Nucleus accumbens (tissue), 56 donors: ENCODE measurements at regions not wholly inside any gene's neighbourhood (a gene's known extent, or its start where the extent isn't known, plus 50 kb on each side); places are given as distances from the start of the nearest gene placed in this dataset.
"Not testable (repeated sequence)": the region's sequence is repeated elsewhere in the genome, so short reads cannot be mapped to it uniquely, and the experiment has no call there.

Experiments used
- DNase-seq, 56 donors: peaks; one replicate each; lab custom pipeline; 2025; lab: John Stamatoyannopoulos, UW

- no peak for DNase-seq
Measured at GRCh38 chr9:126056312-126057021, 270.2 kb upstream of the MVB12B start.

DNA sequence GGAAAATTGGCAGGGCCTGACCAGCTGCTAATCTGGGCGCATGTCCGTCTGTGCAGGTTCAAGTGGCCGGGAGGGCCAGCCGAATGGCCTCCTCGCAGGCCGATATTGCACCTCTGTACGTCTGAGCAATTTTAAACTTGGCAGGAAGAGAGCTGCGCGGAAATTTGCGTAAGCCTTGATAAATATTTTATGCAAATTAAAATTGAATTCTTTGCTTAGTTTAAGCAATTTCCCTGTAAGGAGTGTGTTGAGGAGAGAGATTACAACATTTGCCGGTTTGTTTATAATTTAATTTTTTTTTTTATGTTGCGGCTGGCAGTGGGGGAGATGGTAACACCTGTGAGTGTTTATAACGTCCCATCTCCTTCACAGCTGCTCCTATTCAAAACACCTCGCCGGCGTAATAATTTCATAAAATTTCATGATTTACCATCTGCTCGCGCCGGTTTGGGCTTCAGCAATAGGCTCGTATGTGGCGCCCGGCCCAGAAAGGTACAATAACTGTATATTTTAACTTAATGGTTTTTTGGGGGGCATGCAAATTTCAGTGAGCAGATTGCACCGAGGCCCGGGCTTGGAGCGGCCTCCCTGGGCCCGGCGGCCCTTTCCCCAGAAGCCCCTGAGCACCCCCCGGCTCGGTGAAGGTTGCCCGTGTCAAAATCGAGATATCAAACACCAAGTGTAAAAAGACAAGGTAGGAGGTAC lies 269.4 kb upstream of the MVB12B start:
- peak in 2 of 56 donors; percentile 6 to 7 for DNase-seq

DNA sequence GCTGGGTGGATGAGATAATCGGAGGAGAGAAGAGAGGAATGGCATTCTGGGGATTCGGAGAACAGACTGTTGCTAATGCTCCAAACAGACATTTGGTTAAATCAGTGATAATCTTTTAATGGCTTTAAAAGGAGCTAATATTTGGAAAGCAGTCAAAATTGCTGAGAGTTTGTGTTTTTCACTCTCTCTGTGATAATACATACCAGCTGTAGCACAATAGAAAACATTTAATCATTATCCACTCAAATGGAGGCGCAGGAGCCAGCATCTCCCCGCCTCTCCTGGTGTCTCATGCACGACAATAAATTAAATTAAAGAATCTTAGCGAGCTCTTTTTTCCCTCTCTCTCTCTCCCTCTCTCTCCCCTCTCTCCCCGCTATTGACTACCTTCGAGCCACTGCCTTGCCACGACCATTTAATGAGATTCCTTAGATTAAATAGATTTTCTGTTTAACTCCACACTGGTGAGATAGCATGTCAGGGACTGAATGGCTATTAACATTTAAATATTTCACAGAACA lies 268.6 kb upstream of the MVB12B start:
- no peak for DNase-seq

DNA sequence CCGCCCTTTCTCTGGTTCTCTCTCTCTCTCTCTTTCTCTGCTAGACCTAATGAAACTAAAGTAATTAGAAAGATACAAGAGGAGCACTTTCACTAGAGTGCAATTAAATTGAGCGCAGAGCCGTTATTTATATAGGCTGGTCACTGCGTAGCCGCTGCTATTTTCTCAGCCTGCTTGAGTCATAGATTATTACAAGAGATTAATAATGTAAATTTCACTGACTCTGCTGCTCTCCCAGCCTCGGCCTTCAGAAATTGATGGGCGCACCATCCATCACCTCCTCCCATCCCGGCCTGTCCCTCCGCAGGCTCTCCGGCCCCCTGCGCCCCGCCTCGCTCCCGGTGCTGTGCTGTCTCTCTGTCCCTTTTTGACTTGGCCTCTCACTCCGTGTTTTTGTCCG lies 268.0 kb upstream of the MVB12B start:
- no peak for DNase-seq

GRCh38 chr9:126061575-126061974 lies 265.1 kb upstream of the MVB12B start:
- DNase-seq = no peak

DNA sequence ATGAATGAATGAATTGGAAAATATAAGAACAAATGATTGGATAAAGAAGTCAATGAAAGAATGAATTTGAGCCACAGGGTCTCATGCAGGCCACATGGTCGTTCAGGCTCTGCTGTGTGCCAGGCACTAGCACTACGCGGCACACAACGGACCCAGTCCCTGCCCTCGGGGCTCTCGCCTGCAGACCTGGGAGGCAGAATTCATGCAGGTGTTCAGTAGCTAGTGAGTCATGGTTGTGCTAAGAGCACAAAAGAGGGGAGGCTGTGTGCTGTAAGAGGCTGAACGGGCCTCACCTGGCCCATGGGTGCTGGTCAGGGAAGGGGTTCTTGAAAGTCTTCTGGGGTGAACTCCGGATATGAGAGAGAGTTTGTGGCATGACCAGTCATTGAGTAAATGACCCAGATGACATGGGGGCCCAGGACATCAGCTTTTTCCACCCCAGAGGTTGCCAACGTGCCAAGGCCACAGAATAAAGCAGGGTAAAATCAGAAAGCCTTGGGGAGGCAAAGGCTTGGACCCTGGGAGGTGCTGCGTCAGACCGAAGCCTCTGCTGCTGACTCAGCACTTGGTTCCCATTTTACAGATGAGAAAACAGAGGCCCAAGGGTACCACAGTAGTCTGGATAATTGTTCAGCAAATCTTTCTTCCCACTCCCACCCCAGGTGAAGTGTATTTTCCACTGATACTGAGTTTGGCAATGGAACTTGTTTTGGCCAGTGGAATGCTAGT lies 264.3 kb upstream of the MVB12B start:
- DNase-seq = no peak

DNA sequence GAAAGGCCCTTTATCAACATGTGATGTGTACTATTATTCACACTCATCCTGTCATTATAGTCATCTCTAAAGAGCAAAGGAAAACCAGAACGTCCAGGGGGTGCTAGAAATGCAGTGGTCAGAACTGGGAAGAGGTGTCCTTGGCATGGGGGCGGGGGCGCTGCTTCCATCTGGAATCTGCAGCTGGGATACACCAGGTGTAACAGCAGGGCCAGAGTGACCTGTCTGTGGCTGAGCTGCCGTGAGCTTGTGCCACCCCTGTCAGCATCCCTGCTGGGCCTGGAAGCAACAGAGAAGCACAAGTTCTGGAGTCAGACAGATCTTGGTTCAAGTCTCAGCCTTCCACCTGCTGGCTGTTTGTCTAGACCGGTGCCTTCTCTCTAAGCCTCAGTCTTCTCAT lies 263.3 kb upstream of the MVB12B start:
- no peak for DNase-seq

DNA sequence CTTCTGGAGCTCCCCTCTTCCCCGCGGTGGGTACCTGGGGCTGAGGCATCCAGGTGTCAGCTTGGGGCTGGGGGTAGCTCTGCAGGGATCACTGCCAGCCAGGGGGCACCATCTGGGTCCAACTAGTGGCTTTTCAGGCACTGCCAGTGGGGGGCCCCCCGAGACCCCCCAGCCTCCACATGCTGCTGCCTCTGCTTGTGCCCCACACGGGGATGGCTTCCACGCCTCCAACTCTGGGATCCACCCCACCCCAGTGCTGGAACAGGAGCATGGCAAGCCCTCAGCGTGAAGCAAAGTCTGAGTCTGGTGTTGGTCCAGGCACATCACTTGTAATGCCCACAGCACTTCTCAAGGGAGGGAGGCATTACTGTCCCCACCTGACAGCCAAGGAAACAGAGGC lies 260.5 kb upstream of the MVB12B start:
- no peak for DNase-seq

- DNase-seq = no peak
Measured at GRCh38 chr9:126067031-126067734, 259.4 kb upstream of the MVB12B start.

DNA sequence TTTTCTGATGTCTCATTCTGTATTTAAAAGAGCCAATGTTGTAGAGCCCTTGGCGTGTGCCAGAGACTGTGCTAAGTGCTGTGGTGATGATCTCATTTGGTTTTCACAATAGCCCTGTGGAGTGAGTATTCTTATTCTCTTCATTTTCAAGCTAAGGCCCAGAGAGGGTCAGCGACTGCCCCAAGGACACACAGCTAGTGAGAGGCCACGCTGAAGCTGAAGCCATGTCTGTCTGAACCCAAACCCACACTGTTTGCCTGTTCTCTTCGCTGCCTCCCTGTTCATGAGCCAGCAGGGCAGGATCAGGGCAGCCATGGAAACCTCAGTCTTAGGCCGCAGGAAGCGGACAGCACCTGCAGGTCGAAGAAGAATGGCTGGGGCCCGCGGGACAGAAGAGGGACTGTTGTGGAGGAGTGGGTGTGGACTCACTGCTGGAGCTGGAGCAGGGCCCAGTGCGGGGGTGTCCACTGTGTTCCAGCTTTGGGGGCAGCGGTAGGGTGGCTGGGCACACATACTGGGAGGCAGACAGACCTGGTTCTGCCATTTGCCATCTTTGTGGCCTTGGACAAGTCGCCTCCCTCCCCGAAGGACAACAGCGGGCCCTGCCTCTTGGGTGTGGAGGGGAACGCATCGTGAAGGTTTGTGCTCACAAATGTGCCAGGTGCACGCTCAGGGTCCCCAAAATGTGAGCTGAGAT lies 257.9 kb upstream of the MVB12B start:
- DNase-seq = no peak

DNA sequence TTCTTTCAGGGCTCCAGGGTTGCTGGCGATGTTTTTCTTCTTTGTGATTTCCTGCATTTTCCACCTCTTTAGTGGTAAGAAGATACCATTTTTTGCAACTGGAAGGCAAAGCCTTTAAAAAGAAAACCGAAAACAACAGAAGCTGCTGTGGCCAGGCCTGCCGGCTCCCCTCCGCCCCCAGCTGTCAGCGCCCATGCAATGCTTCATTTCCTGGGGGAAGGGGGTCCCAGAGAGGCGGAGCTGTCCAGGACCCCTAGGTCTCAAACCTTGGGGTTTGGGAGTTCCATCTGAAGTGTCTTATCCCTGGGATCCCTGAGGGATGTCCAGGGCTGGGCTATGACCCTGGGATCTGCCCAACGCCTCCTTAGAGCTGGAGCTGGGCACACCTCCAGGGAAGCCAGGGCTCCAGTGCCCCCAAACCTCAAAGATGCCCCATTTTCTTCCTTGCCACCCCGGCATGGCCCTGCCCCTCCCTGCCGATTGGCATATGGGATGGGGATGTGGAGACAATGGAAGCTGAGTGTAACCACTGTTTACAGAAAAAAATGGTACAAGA lies 257.2 kb upstream of the MVB12B start:
- no peak for DNase-seq

- no peak for DNase-seq
Measured at GRCh38 chr9:126070058-126070655, 256.5 kb upstream of the MVB12B start.

DNA sequence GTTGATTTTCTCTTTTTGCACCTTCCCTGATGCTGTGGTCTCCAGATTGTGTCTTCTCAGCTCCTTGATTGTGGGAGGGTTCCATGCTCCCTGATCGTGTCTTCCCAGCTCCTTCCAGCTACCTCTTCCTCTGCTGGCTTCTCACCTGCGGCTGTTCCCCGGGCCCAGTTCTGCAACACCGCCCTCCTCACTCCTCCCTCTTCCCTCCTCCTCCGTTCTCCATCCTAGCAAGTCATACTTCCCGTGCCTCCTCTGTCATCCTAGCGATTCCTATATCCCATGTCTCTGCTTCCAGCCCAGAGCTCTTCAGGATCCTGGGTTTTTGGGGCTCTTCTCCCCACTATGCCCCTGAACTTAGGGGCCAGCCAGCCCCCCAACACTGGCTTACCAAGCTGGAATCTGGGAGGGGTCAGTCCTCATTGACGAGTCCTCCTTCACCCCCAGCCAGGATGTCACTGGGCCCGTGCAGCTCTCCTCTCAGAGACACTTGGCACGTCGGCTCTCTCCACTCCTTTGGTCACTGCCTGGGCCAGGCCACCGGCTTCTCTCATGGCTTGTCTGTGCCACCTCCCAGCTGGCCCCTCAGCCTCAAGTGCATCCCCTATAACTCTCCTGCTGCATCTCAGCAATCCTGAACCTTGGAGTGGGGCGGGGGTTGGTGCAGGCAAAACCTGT lies 255.4 kb upstream of the MVB12B start:
- DNase-seq = no peak

GRCh38 chr9:126077656-126078055 lies 249.0 kb upstream of the MVB12B start:
- not testable (repeated sequence) for DNase-seq

- DNase-seq = no peak
Measured at GRCh38 chr9:126080641-126081040, 246.0 kb upstream of the MVB12B start.

DNA sequence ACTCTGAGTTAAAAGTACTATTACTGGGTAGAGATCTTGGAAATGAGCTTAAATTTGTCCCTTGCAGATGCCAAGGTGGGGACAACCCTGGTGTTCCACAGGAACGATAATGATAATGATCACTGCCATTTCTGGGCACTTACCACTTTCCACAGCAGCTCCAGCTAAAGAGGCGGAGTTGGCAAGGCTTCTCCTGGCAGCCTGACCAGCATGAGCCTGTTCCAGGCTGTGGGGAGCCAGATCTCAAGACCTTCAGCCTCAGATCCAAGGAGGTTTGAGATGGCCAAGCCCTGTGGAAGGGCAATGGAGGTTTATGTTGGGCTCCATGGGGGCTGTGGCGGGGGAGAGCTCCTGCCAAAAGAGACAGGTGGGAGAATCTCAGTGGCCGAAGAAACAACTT lies 244.9 kb upstream of the MVB12B start:
- no peak for DNase-seq

DNA sequence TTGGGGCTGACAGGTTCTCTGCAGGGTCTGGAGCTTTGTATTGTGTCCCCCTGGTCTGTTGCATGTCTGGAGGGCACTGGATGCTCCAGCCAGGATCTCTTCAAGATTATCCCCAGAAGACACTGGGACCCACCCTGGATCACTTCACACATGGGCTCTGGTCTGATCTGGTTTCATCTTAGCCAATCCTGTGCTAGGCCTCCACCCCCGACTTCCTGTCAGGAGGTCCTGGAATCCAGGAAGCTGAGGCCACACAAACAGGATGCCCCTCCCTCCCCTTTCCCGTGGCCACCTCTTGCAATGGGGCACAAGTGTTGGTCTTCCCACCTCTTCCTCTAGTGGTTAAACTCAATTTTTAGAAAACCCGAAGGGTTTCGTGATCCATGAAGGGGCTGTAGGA lies 242.6 kb upstream of the MVB12B start:
- no peak for DNase-seq

- DNase-seq = peak in 21 of 56 donors; percentile 6 to 50 (median 30)
Measured at GRCh38 chr9:126084696-126085095, 241.9 kb upstream of the MVB12B start.

DNA sequence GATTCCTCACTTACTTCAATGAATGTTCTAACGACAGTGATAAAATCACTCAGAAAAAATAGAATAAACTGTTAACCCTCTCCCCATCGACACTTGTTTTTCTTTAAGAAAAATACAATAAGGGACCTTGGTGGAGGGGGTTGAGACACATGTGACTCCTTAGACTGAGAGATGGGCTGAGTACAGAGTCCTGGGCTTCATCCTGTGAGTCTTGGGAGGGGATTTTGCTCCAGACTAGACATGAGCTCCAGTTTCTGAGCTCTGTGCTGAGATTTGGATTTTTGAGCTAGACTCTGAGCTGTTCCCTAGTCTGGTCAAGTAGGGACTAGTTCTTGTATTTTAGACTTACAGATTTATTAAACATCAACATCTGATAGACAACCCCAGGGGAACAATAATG lies 241.5 kb upstream of the MVB12B start:
- no peak for DNase-seq
